ENCODE measurements at regions not wholly inside any gene's neighbourhood (a gene's known extent, or its start where the extent isn't known, plus 50 kb on each side); places are given as distances from the start of the nearest gene placed in this dataset.

- TF ChIP-seq STAT1 (conservative IDR thresholded peaks at IDR 0.05) = no peak
- no peak for TF ChIP-seq SIN3A (IDR thresholded peaks at IDR 0.05; ENCODE audit: low read depth, low read length)
- no peak for TF ChIP-seq HDGF (IDR thresholded peaks at IDR 0.05)
- TF ChIP-seq GABPA (IDR thresholded peaks at IDR 0.05; ENCODE audit: low read depth) = no peak
- no peak for TF ChIP-seq ATF7 (IDR thresholded peaks at IDR 0.05; ENCODE audit: low read depth)
These were observed 75.7 kb upstream of the NKD1 start for GRCh38 chr16:50472472-50472871.
